GM18520 (cell line): ENCODE measurements at regions not wholly inside any gene's neighbourhood (a gene's known extent, or its start where the extent isn't known, plus 50 kb on each side); places are given as distances from the start of the nearest gene placed in this dataset.

Source experiments
- ATAC-seq: cut with Tn5 transposase; IDR thresholded peaks from one replicate; pipeline ENCODE4 v1.9.1; 2021; ENCODE audit not compliant: unreplicated experiment

GRCh38 chr21:29441651-29442050, 142.9 kb downstream of the BACH1 start:
- ATAC-seq: no peak

DNA sequence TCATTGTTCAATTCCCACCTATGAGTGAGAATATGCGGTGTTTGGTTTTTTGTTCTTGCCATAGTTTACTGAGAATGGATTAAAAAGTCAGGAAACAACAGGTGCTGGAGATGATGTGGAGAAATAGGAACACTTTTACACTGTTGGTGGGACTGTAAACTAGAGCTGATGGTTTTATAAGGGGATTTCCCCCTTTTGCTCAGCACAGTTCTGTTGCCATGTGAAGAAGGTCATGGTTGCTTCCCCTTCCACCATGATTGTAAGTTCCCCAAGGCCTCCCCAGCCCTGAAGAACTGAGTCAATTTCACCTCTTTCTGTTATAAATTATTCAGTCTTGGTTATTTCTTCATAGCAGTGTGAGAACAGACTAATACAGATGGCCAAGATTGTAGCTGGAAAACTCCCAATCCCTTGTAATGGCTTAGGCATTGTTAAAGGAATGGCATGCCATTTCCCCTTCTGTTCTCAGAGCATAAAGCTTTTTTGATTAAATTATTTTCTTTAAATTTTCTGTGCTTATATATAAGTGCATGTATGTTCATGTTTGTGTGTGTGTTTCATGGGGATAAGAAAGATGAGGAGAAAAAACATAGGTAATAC, 144.8 kb downstream of the BACH1 start:
- ATAC-seq: no peak

DNA sequence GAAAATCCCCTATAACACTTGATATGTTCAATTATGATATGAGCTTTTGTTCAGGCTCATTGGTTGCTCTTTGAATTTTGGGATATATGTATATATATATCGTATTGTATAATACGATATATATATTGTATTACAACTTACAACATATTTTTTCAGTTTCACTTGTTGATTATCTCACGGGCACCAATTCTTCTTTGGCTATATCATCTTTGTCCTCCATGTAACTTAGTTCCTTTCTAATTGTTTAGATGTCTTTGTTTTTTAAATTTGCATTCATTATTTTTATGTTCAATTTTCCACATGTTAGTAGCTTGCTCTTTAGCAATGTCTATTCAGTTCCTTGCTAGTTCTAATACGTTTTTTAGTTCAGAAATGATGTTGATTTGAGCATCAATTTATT, 150.0 kb downstream of the BACH1 start:
- ATAC-seq: no peak

DNA sequence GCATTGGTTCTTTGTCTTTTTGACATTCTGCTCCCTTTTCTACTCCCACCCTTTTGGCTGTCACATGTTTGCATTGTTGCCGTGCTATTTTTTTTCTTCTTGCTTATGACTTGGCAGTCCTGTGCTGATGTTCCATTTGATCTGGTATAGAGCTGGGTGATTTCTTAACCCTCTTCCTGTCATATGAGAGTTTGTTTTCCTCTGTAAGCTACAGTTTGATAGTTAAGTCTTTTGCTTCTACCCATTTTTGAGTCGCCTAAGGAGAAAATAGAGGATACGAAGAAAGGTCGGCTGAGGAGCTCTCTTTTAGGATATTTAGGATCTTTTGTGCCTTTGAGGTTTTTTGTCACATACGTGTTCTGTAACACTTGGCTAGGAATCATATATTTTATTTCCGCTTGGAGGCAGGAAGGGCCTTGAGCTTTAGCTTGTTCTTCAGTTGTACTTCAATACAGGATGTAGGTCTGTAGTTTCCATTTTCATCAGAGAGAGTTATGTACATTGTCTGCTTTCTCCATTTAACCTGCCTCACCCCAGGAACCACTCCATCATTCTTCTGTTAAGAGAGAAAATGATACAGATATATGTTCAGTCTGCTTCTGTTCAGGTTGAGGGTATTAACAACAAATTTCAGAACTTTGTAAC, 150.7 kb downstream of the BACH1 start:
- ATAC-seq: no peak

- no peak for ATAC-seq
Observed at GRCh38 chr21:29450058-29450457, 151.3 kb downstream of the BACH1 start.

- ATAC-seq: peak; percentile 79
Observed at GRCh38 chr21:29453511-29453910, 154.8 kb downstream of the BACH1 start.

GRCh38 chr21:29454179-29454578, 155.5 kb downstream of the BACH1 start:
- ATAC-seq: no peak

DNA sequence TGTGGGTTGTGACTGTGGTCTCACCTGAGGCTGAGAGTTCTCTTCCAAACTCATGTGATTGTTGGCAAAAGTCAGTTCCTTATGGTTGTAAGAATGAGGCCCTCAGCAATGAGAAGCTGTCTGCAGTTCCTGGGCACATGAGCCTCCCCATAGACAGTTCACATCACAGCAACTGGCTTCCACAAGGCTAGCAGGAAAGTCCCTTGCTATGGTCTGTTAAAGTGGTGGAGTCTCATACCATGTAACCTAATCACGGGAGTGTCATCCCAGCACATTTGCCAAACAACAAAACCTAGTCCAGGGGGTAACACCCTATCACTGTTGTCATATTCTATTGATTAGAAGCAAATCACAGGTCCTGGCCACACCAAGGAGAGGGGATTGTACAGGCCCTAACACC, 163.8 kb downstream of the BACH1 start:
- ATAC-seq: no peak

GRCh38 chr21:29465546-29465945, 166.8 kb downstream of the BACH1 start:
- ATAC-seq: no peak

GRCh38 chr21:29466532-29466931, 167.8 kb downstream of the BACH1 start:
- ATAC-seq: no peak

DNA sequence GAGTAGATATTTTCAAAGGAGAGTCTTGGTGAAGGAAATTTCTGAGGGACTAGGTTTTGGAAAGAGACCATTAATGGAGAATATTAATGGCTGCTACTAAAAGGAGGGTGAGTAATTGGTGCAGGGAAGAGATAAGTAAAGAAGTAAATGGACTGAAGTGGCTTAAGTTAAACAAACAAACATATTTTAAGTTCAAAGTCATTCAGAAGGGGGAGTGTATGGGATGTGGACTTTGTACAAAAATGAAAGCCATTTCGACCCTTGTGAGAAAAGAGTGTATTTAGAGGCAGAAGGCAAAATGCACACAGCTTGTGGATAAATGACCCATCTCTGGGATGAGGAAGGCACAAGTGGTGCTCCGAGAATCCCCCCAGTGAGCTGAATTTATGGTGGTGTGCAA, 171.7 kb downstream of the BACH1 start:
- ATAC-seq: no peak

- ATAC-seq: no peak
Observed at GRCh38 chr21:29473808-29474207, 175.1 kb downstream of the BACH1 start.

DNA sequence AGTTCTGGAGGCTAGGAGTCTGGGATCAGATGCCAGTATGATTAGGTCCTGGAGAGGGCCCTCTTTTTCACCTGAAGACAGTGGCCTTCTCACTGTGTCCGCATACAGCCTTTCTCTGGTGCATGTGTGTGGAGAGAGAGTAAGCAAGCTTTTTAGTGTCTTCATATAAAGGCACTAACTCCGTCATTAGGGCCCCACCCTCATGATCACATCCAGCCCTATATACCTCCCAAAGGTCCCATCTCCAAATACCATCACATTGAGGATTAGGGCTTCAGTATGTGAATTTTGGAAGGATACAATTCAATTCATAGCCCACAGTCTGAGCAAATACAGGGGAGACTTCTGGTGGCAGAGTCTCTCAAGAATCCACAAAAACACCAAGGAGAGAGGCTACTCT, 176.6 kb downstream of the BACH1 start:
- no peak for ATAC-seq

DNA sequence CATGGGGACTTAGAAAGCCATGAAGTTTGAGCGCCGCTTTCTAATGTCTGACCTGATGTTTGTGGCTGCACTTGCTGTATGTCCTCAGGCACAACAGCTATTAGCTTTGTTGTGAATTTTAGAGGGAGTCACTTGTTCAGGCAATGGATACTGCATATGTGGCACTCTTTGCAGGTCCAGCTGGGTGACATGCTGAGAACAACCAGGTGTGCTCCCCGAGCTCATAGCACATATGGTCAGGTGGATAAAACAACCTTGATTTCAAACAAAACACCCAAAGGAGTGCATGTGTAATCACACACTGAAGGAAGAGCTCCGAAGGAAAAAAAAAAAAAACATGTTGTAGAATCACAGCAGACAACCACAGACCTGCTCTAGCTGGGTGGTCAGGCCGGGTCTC, 178.6 kb downstream of the BACH1 start:
- ATAC-seq: no peak

DNA sequence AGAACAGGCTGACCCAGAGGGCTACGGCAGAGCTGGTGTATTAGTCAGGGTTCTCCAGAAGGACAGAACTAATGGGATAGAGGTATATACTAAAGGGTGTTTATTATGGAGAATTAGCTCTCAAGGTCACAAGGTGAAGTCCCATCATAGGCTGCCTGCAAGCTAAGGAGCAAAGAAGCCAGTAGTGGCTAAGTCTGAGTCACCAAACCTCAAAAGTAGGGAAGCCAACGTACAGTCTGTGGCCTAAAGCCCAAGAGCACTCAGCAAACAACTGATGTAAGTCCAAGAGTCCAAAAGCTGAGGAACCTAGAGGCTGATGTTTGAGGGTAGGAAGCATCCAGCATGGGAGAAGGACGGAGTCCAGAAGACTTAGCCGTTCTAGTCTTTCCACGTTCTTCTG, 179.2 kb downstream of the BACH1 start:
- no peak for ATAC-seq

GRCh38 chr21:29481081-29481480, 182.4 kb downstream of the BACH1 start:
- ATAC-seq: no peak

- no peak for ATAC-seq
Observed at GRCh38 chr21:29481641-29482040, 182.9 kb downstream of the BACH1 start.

DNA sequence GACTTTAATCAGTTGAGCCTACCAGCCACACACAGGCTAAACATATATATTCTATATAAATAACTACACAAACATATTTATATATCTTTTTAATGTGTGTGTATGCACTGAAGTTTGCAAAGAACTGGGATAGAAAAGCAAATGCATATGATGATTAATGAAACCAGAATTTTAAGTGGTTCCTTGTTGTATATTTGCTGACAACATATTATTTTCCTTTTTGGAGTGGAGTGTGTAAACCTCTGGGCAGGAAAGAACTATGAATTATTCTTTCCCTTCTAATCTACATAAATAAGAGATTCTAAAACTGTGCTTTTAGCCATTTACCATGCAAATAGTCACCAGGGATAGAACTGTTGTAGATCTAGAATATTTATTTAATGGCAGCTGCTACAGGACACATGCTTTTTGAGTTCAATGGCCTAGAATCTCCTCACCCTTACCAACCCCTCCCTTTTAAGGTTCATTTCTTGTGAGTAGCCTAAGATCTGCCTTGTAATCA, 187.6 kb downstream of the BACH1 start:
- ATAC-seq: no peak
